HG02970 (cell line): ENCODE measurements at regions not wholly inside any gene's neighbourhood (a gene's known extent, or its start where the extent isn't known, plus 50 kb on each side); places are given as distances from the start of the nearest gene placed in this dataset.
"Not testable (repeated sequence)": the region's sequence is repeated elsewhere in the genome, so short reads cannot be mapped to it uniquely, and the experiment has no call there.

Source experiments
- ATAC-seq: cut with Tn5 transposase; IDR thresholded peaks from one replicate; pipeline ENCODE4 v1.9.1; 2021; ENCODE audit warnings: mild to moderate bottlenecking, moderate library complexity, moderate number of reproducible peaks; ENCODE audit not compliant: unreplicated experiment, low FRiP score

- no peak for ATAC-seq
These were observed 110.5 kb upstream of the ZSWIM2 start for GRCh38 chr2:186959486-186959885.

- ATAC-seq = no peak
These were observed 101.7 kb upstream of the ZSWIM2 start for GRCh38 chr2:186950694-186951093.

- ATAC-seq = no peak
These were observed 100.8 kb upstream of the ZSWIM2 start for GRCh38 chr2:186949726-186950256.

GRCh38 chr2:186947516-186947915, 98.5 kb upstream of the ZSWIM2 start:
- ATAC-seq = no peak

GRCh38 chr2:186946896-186947467, 98.0 kb upstream of the ZSWIM2 start:
- no peak for ATAC-seq

- no peak for ATAC-seq
These were observed 92.9 kb upstream of the ZSWIM2 start for GRCh38 chr2:186941853-186942252.

- no peak for ATAC-seq
These were observed 91.5 kb upstream of the ZSWIM2 start for GRCh38 chr2:186940463-186940862.

- ATAC-seq = no peak
These were observed 85.5 kb upstream of the ZSWIM2 start for GRCh38 chr2:186934420-186934819.

- ATAC-seq = no peak
These were observed 78.9 kb upstream of the ZSWIM2 start for GRCh38 chr2:186927867-186928191.

GRCh38 chr2:186927185-186927866, 78.4 kb upstream of the ZSWIM2 start:
- ATAC-seq = no peak

- ATAC-seq = no peak
These were observed 76.5 kb upstream of the ZSWIM2 start for GRCh38 chr2:186925514-186925913.

- not testable (repeated sequence) for ATAC-seq
These were observed 73.3 kb upstream of the ZSWIM2 start for GRCh38 chr2:186922316-186922715.

GRCh38 chr2:186919296-186919695, 70.3 kb upstream of the ZSWIM2 start:
- ATAC-seq = no peak

- no peak for ATAC-seq
These were observed 69.5 kb upstream of the ZSWIM2 start for GRCh38 chr2:186918495-186918894.

- ATAC-seq = no peak
These were observed 68.9 kb upstream of the ZSWIM2 start for GRCh38 chr2:186917866-186918265.

GRCh38 chr2:186913870-186914269, 64.9 kb upstream of the ZSWIM2 start:
- peak; percentile 95 for ATAC-seq

- ATAC-seq = no peak
These were observed 64.0 kb upstream of the ZSWIM2 start for GRCh38 chr2:186912979-186913378.

GRCh38 chr2:186911551-186912085, 62.6 kb upstream of the ZSWIM2 start:
- ATAC-seq = no peak

- ATAC-seq = no peak
These were observed 62.0 kb upstream of the ZSWIM2 start for GRCh38 chr2:186910996-186911395.

GRCh38 chr2:186909095-186909494, 60.1 kb upstream of the ZSWIM2 start:
- no peak for ATAC-seq

GRCh38 chr2:186907897-186908296, 58.9 kb upstream of the ZSWIM2 start:
- no peak for ATAC-seq

GRCh38 chr2:186903216-186903615, 54.2 kb upstream of the ZSWIM2 start:
- ATAC-seq = no peak
